H1 (cell line): ENCODE measurements at regions not wholly inside any gene's neighbourhood (a gene's known extent, or its start where the extent isn't known, plus 50 kb on each side); places are given as distances from the start of the nearest gene placed in this dataset.

Experiments used
- CTCF ChIA-PET: fragments of 300-600 bp; sonication (Branson Sonifier 250); formaldehyde crosslinking; loops from one replicate; lab custom pipeline; 2021; ENCODE audit not compliant: partially characterized antibody; lab: Charles Lee
- POLR2A ChIA-PET: fragments of 300-600 bp; sonication (Branson Sonifier 250); formaldehyde crosslinking; loops from one replicate; lab custom pipeline; 2021; ENCODE audit warnings: inconsistent platforms; ENCODE audit not compliant: partially characterized antibody; lab: Charles Lee
- DNase-seq, 2 experiments: peaks; one replicate each; pipeline versions ENCODE4 v3.0.0 to v3.0.0-alpha.2; 2010 to 2022; ENCODE audit warnings: low spot score in 2 of 2, low read depth in 1 of 2, mixed read lengths in 1 of 2
- FAIRE-seq: peaks from 2 replicates; lab custom pipeline; 2011; peaks lifted over from hg19 to GRCh38; lab: Jason Lieb, UNC
- H2AFZ ChIP-seq: 2 replicates; pipeline ENCODE4 v1.8.1; 2012; ENCODE audit warnings: low read length, inconsistent platforms
- H2AK5ac ChIP-seq: 2 replicates; pipeline ENCODE4 v1.6.1; 2013; ENCODE audit warnings: low read depth, low read length
- H2BK120ac ChIP-seq: replicated peaks from 2 replicates; pipeline ENCODE3; 2013; ENCODE audit warnings: low read depth, low read length, inconsistent platforms
- H2BK12ac ChIP-seq: 2 replicates; pipeline ENCODE4 v1.6.1; 2013; ENCODE audit warnings: low read depth, low read length
- H2BK15ac ChIP-seq: 2 replicates; pipeline ENCODE4 v1.6.1; 2013; ENCODE audit warnings: low read length
- H2BK20ac ChIP-seq: 2 replicates; pipeline ENCODE4 v1.6.1; 2013; ENCODE audit warnings: low read length
- H2BK5ac ChIP-seq: 2 replicates; pipeline ENCODE4 v1.6.1; 2013; ENCODE audit warnings: low read depth, low read length
- H3K14ac ChIP-seq: 2 replicates; pipeline ENCODE4 v1.6.1; 2013; ENCODE audit warnings: inconsistent platforms; ENCODE audit not compliant: insufficient read length
- H3K18ac ChIP-seq: 2 replicates; pipeline ENCODE4 v1.6.1; 2013; ENCODE audit warnings: low read length; ENCODE audit errors: extremely low read depth
- H3K23ac ChIP-seq: 2 replicates; pipeline ENCODE4 v1.6.1; 2013; ENCODE audit warnings: inconsistent platforms; ENCODE audit not compliant: insufficient read length
- H3K23me2 ChIP-seq: 2 replicates; pipeline ENCODE4 v1.6.1; 2013; ENCODE audit warnings: low read depth, low read length
- H3K27ac ChIP-seq: 2 replicates; pipeline ENCODE4 v1.6.1; 2011; ENCODE audit warnings: low read depth, low read length, inconsistent platforms
- H3K27me3 ChIP-seq, 4 experiments: replicated peaks in 1 of 4; 1 replicate in 1 of 4; 2 replicates in 3 of 4; pipeline versions ENCODE4 v1.6.1 to v1.8.1; 2011 to 2013; ENCODE audit warnings: low read length in 3 of 4, mild to moderate bottlenecking in 3 of 4, inconsistent platforms in 2 of 4, mixed read lengths in 2 of 4, moderate library complexity in 1 of 4; ENCODE audit not compliant: control insufficient read depth in 3 of 4, insufficient read depth in 3 of 4; ENCODE audit errors: extremely low read depth in 1 of 4
- H3K36me3 ChIP-seq, 4 experiments: 2 replicates each; pipeline versions ENCODE4 v1.6.1 to v1.8.1; 2011 to 2013; ENCODE audit warnings: mild to moderate bottlenecking in 4 of 4, low read length in 3 of 4, moderate library complexity in 2 of 4, control low read depth in 1 of 4, inconsistent platforms in 1 of 4; ENCODE audit not compliant: insufficient read depth in 4 of 4, control insufficient read depth in 2 of 4
- H3K4ac ChIP-seq: replicated peaks from 2 replicates; pipeline ENCODE3; 2013; ENCODE audit warnings: low read length, low read depth, mixed read lengths, inconsistent platforms; ENCODE audit not compliant: insufficient read length
- H3K4me1 ChIP-seq, 4 experiments: replicated peaks in 1 of 4; 1 replicate in 1 of 4; 2 replicates in 3 of 4; pipeline versions ENCODE4 v1.6.1 to v1.8.1; 2011 to 2013; ENCODE audit warnings: low read length in 3 of 4, inconsistent platforms in 2 of 4, mixed read lengths in 1 of 4; ENCODE audit not compliant: insufficient read depth in 4 of 4, control insufficient read depth in 3 of 4
- H3K4me2 ChIP-seq, 2 experiments: 2 replicates each; pipeline versions ENCODE4 v1.6.1 to v1.8.1; 2011 to 2013; ENCODE audit warnings: low read depth in 2 of 2, low read length in 2 of 2, control low read depth in 1 of 2, inconsistent platforms in 1 of 2, mild to moderate bottlenecking in 1 of 2; ENCODE audit not compliant: insufficient read depth in 1 of 2
- H3K4me3 ChIP-seq, 4 experiments: fragments of 200-600, 300-600 bp in 1 of 4; sonication (generic), shearing (Covaris generic), sonication (Bioruptor Twin) in 1 of 4; 2 replicates each; pipeline versions ENCODE4 v1.5.1 to v1.8.1; 2011 to 2016; ENCODE audit warnings: low read length in 4 of 4, low read depth in 3 of 4, control low read depth in 2 of 4, inconsistent platforms in 2 of 4, mild to moderate bottlenecking in 2 of 4, mixed read lengths in 1 of 4, moderate library complexity in 1 of 4; ENCODE audit not compliant: insufficient read depth in 2 of 4; ENCODE audit errors: extremely low read depth in 1 of 4
- H3K56ac ChIP-seq: replicated peaks from 2 replicates; pipeline ENCODE3; 2013; ENCODE audit warnings: low read depth, mild to moderate bottlenecking, mixed read lengths, low read length, inconsistent platforms; ENCODE audit not compliant: insufficient read length
- H3K79me1 ChIP-seq: 2 replicates; pipeline ENCODE4 v1.6.1; 2013; ENCODE audit warnings: low read depth, low read length, control low read depth
- H3K79me2 ChIP-seq, 2 experiments: 2 replicates each; pipeline versions ENCODE4 v1.6.1 to v1.8.1; 2012 to 2013; ENCODE audit warnings: low read length in 2 of 2, mild to moderate bottlenecking in 2 of 2, inconsistent platforms in 1 of 2; ENCODE audit not compliant: insufficient read depth in 2 of 2, control insufficient read depth in 1 of 2
- H3K9ac ChIP-seq, 4 experiments: replicated peaks in 1 of 4; 1 replicate in 1 of 4; 2 replicates in 3 of 4; pipeline versions ENCODE4 v1.6.1 to v1.8.1; 2011 to 2013; ENCODE audit warnings: low read depth in 3 of 4, low read length in 3 of 4, control low read depth in 2 of 4, mild to moderate bottlenecking in 2 of 4, moderate library complexity in 2 of 4, inconsistent platforms in 1 of 4; ENCODE audit errors: extremely low read depth in 1 of 4
- H3K9me3 ChIP-seq, 2 experiments: 2 replicates each; pipeline versions ENCODE4 v1.6.1 to v1.8.1; 2012 to 2013; ENCODE audit warnings: mild to moderate bottlenecking in 2 of 2, moderate library complexity in 2 of 2, control low read depth in 1 of 2, inconsistent platforms in 1 of 2, low read depth in 1 of 2, low read length in 1 of 2, mixed read lengths in 1 of 2; ENCODE audit not compliant: insufficient read depth in 2 of 2
- H4K20me1 ChIP-seq, 2 experiments: replicated peaks in 1 of 2; 2 replicates each; pipeline versions ENCODE3 to v1.8.1; 2011 to 2013; ENCODE audit warnings: inconsistent platforms in 2 of 2, low read length in 2 of 2, mild to moderate bottlenecking in 1 of 2; ENCODE audit not compliant: insufficient read depth in 2 of 2, control insufficient read depth in 1 of 2
- H4K5ac ChIP-seq: 2 replicates; pipeline ENCODE4 v1.6.1; 2013; ENCODE audit warnings: low read length, low read depth, mixed read lengths, inconsistent platforms; ENCODE audit not compliant: insufficient read length
- H4K8ac ChIP-seq: 2 replicates; pipeline ENCODE4 v1.8.0; 2013; ENCODE audit warnings: mild to moderate bottlenecking, moderate library complexity, low read length, inconsistent platforms; ENCODE audit not compliant: insufficient read depth; ENCODE audit errors: extremely low read depth
- H4K91ac ChIP-seq: replicated peaks from 2 replicates; pipeline ENCODE3; 2013; ENCODE audit warnings: low read length, mixed read lengths, inconsistent platforms; ENCODE audit not compliant: insufficient read length
- BRCA1 ChIP-seq: IDR thresholded peaks from 2 replicates; pipeline ENCODE4 v1.6.1; 2012; ENCODE audit warnings: low read depth, low read length, improper control_type of control experiment
- CBX8 ChIP-seq: fragments of 300-800, 300-1000 bp; sonication (generic); IDR thresholded peaks from 2 replicates; pipeline ENCODE4 v1.7.1; 2016; ENCODE audit warnings: low read depth, low read length, borderline replicate concordance
- CHD1 ChIP-seq: IDR thresholded peaks from 2 replicates; pipeline ENCODE4 v1.6.1; 2012; ENCODE audit warnings: low read depth, low read length, improper control_type of control experiment
- EP300 ChIP-seq, 2 experiments: IDR thresholded peaks; 1 replicate in 1 of 2; 2 replicates in 1 of 2; pipeline ENCODE4 v1.6.1; 2011 to 2012; ENCODE audit warnings: low read depth in 2 of 2, low read length in 2 of 2, mild to moderate bottlenecking in 2 of 2, borderline replicate concordance in 1 of 2, inconsistent platforms in 1 of 2, moderate library complexity in 1 of 2
- EZH2 ChIP-seq: fragments of 200-600 bp; sonication (generic); IDR thresholded peaks from 2 replicates; pipeline ENCODE4 v1.7.1; 2012; ENCODE audit warnings: low read depth, mild to moderate bottlenecking, moderate library complexity, low read length, inconsistent platforms; ENCODE audit not compliant: severe bottlenecking
- JUN ChIP-seq: IDR thresholded peaks from 2 replicates; pipeline ENCODE4 v1.6.1; 2011; ENCODE audit warnings: low read depth, mild to moderate bottlenecking, improper control_type of control experiment, low read length
- KDM4A ChIP-seq: IDR thresholded peaks from one replicate; pipeline ENCODE4 v1.7.1; 2012; ENCODE audit warnings: low read depth, mild to moderate bottlenecking, moderate library complexity, low read length, inconsistent platforms; ENCODE audit not compliant: severe bottlenecking
- KDM5A ChIP-seq: fragments of 200-600 bp; IDR thresholded peaks from 2 replicates; pipeline ENCODE4 v1.7.1; 2012; ENCODE audit warnings: mild to moderate bottlenecking, low read length, inconsistent platforms, mixed read lengths
- POLR2AphosphoS5 ChIP-seq: IDR thresholded peaks from 2 replicates; pipeline ENCODE4 v1.6.1; 2011; ENCODE audit warnings: low read depth, low read length
- TAF1 ChIP-seq: IDR thresholded peaks from 2 replicates; pipeline ENCODE4 v1.6.1; 2011; ENCODE audit warnings: mild to moderate bottlenecking, low read depth, low read length
- TAF7 ChIP-seq: optimal IDR thresholded peaks from 2 replicates; pipeline ENCODE3; 2011; ENCODE audit warnings: low read depth, mild to moderate bottlenecking, inconsistent platforms, low read length, moderate library complexity, borderline replicate concordance
- TBP ChIP-seq: IDR thresholded peaks from 2 replicates; pipeline ENCODE4 v1.6.1; 2011; ENCODE audit warnings: low read depth, low read length, improper control_type of control experiment
- WGBS, 2 experiments: shearing (Covaris generic) in 1 of 2; methylation state at CpG; one replicate each; pipeline versions ENCODE4 v1.1.6 to v1.1.7; 2013 to 2015; ENCODE audit warnings: low lambda C conversion rate in 2 of 2, mixed read lengths in 2 of 2, inconsistent platforms in 1 of 2, low coverage in 1 of 2, missing lambda C conversion rate in 1 of 2; ENCODE audit not compliant: insufficient replicate concordance in 2 of 2, insufficient coverage in 1 of 2, insufficient read length in 1 of 2; ENCODE audit errors: extremely low coverage in 1 of 2, missing lambda C conversion rate in 1 of 2; 5-methylcytosine and 5-hydroxymethylcytosine counted together

DNA sequence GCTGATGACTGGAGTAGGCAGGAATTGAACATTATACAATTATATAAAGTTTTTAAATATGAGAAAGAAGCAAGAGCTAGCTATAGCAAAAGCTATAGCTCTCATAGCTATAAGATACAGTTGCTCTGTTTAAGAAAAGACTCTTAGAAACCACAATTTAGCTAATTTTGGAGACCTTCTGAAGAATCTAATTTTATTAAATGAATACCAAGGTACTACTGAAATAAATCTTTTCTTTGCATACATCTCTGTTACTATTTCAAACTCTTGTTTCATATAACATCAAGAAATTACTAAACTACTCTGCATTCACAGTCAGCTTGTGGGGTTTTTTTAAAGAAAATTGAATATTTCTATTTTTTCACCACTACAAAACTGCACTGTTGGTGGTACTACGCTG is 568.7 kb upstream of the MARCKS start:
- Histone ChIP-seq H3K14ac (no peak overlapping the region), H3K27ac (no peak overlapping the region), H2AFZ (no peak overlapping the region), H3K4me1 (peaks cover 0 to 2% (median 0%) of the 10 kb centered on the region in 4 experiments; a peak in 2 of 7 replicates), H2BK120ac (no peak overlapping the region), H3K27me3 (no peaks in the 10 kb centered on the region), H3K23me2 (no peaks in the 10 kb centered on the region), H3K9me3 (0 out of 4 replicates have a peak, but pooled peaks cover 0 to 2% of the 10 kb centered on the region in 2 experiments), H3K4me3 (no peak overlapping the region), H3K79me1 (no peaks in the 10 kb centered on the region), H3K23ac (no peak overlapping the region), H3K4me2 (no peak overlapping the region), H4K91ac (no peak overlapping the region), H3K9ac (no peak overlapping the region), H3K4ac (no peak overlapping the region), H2BK20ac (no peak overlapping the region), H2AK5ac (no peak overlapping the region), H2BK12ac (no peak overlapping the region), H3K36me3 (no peaks in the 10 kb centered on the region; a peak in 1 of 8 replicates), H4K5ac (no peak overlapping the region), H3K18ac (no peak overlapping the region), H4K20me1 (no peaks in the 10 kb centered on the region), H2BK15ac (no peak overlapping the region), H4K8ac (no peak overlapping the region), H3K56ac (no peak overlapping the region), H2BK5ac (no peak overlapping the region), H3K79me2 (no peaks in the 10 kb centered on the region)
- WGBS, 2 experiments: 82% methylated on average over 1 of the region's 1 CpG; no CpG with 5 or more reads in 1 of the 2 experiments
- FAIRE-seq: no peak
- CTCF ChIA-PET: interaction anchor here (0.8 to 1.6 kb wide), 2 partner anchors 18 to 571 kb away, joined by 3 to 5 read pairs; no protein-coding TSS in a partner anchor
- no peak for DNase-seq
- POLR2A ChIA-PET: no interaction called here
- no peak for TF ChIP-seq KDM5A
- no peak for TF ChIP-seq CHD1
- no peak for TF ChIP-seq CBX8
- TF ChIP-seq KDM4A: no peak
- no peak for TF ChIP-seq POLR2AphosphoS5
- TF ChIP-seq TAF1: no peak
- TF ChIP-seq TAF7: no peak
- no peak for TF ChIP-seq EZH2
- TF ChIP-seq EP300 (IDR thresholded peaks at IDR 0.05; ENCODE audit: borderline replicate concordance in 1 of 2, low read depth in 2 of 2, low read length in 2 of 2): no peak
- no peak for TF ChIP-seq JUN
- TF ChIP-seq BRCA1: no peak
- TF ChIP-seq TBP: no peak
